IMR-90 (cell line): ENCODE measurements at regions not wholly inside any gene's neighbourhood (a gene's known extent, or its start where the extent isn't known, plus 50 kb on each side); places are given as distances from the start of the nearest gene placed in this dataset.

Experiments used
- ATAC-seq: fragments of 200-7000 bp; cut with Tn5 transposase; 2 replicates; pipeline ENCODE4 v1.9.1; 2020; ENCODE audit warnings: low read depth, mild to moderate bottlenecking, moderate library complexity
- BruUV-seq: library from RNA; stranded (reverse); fragments of 400-500 nt; replicated peaks from 2 replicates; lab custom pipeline; 2021; lab: Mats Ljungman, UMichigan
- CTCF ChIA-PET: fragments of 300-600 bp; formaldehyde crosslinking; extraction: SDS; loops from one replicate; lab custom pipeline; 2021; ENCODE audit warnings: antibody characterized with exemption; lab: Yijun Ruan, JAX
- POLR2A ChIA-PET: fragments of 300-600 bp; sonication (Branson Sonifier 250); formaldehyde crosslinking; loops from one replicate; lab custom pipeline; 2022; ENCODE audit warnings: antibody characterized with exemption; ENCODE audit not compliant: unreplicated experiment; lab: Charles Lee
- DNase-seq: peaks from one replicate; pipeline ENCODE4 v3.0.0; 2013
- H2AFZ ChIP-seq: replicated peaks from 2 replicates; pipeline ENCODE3; 2013; ENCODE audit warnings: low read length, mild to moderate bottlenecking; ENCODE audit not compliant: poor library complexity
- H2AK5ac ChIP-seq: 2 replicates; pipeline ENCODE4 v1.6.1; 2013; ENCODE audit warnings: low read depth, low read length, inconsistent platforms
- H2AK9ac ChIP-seq: replicated peaks from 2 replicates; pipeline ENCODE3; 2013; ENCODE audit warnings: mild to moderate bottlenecking, low read depth, low read length, moderate library complexity; ENCODE audit not compliant: poor library complexity
- H2BK120ac ChIP-seq: 2 replicates; pipeline ENCODE4 v1.6.1; 2013; ENCODE audit warnings: low read depth, low read length, inconsistent platforms
- H2BK15ac ChIP-seq: 3 replicates; pipeline ENCODE4 v1.6.1; 2013; ENCODE audit warnings: low read depth, low read length, inconsistent platforms
- H2BK20ac ChIP-seq: 2 replicates; pipeline ENCODE4 v1.6.1; 2013; ENCODE audit warnings: low read depth, mild to moderate bottlenecking, inconsistent platforms, low read length, moderate library complexity
- H2BK5ac ChIP-seq: 2 replicates; pipeline ENCODE4 v1.6.1; 2013; ENCODE audit warnings: mild to moderate bottlenecking, low read depth, low read length, inconsistent platforms; ENCODE audit not compliant: poor library complexity, severe bottlenecking
- H3K14ac ChIP-seq: replicated peaks from 2 replicates; pipeline ENCODE4 v1.6.1; 2013; ENCODE audit warnings: low read depth, low read length, inconsistent platforms
- H3K18ac ChIP-seq: 2 replicates; pipeline ENCODE4 v1.6.1; 2013; ENCODE audit warnings: low read depth, low read length, control low read depth
- H3K23ac ChIP-seq: 2 replicates; pipeline ENCODE4 v1.6.1; 2013; ENCODE audit warnings: low read depth, low read length, inconsistent platforms
- H3K27ac ChIP-seq: 2 replicates; pipeline ENCODE4 v1.5.1; 2013; ENCODE audit warnings: mild to moderate bottlenecking, control low read depth, low read length; ENCODE audit not compliant: insufficient read depth
- H3K27me3 ChIP-seq: 2 replicates; pipeline ENCODE4 v1.6.1; 2013; ENCODE audit warnings: low read length; ENCODE audit not compliant: control insufficient read depth, insufficient read depth
- H3K36me3 ChIP-seq: 2 replicates; pipeline ENCODE4 v1.6.1; 2013; ENCODE audit warnings: low read length, mixed read lengths; ENCODE audit not compliant: control insufficient read depth, insufficient read depth
- H3K4ac ChIP-seq: 2 replicates; pipeline ENCODE4 v1.6.1; 2013; ENCODE audit warnings: low read depth, low read length, inconsistent platforms
- H3K4me1 ChIP-seq: 2 replicates; pipeline ENCODE4 v1.6.1; 2013; ENCODE audit warnings: low read length, mixed read lengths; ENCODE audit not compliant: control insufficient read depth, insufficient read depth
- H3K4me2 ChIP-seq: 2 replicates; pipeline ENCODE4 v1.6.1; 2013; ENCODE audit warnings: low read depth, mild to moderate bottlenecking, control low read depth, low read length, moderate library complexity
- H3K4me3 ChIP-seq: 2 replicates; pipeline ENCODE4 v1.5.1; 2013; ENCODE audit warnings: low read depth, mild to moderate bottlenecking, control low read depth, low read length, moderate library complexity; ENCODE audit not compliant: insufficient read depth
- H3K56ac ChIP-seq: 2 replicates; pipeline ENCODE4 v1.6.1; 2013; ENCODE audit warnings: low read length, inconsistent platforms; ENCODE audit not compliant: insufficient read depth; ENCODE audit errors: extremely low read depth
- H3K79me1 ChIP-seq, 2 experiments: 2 replicates each; pipeline ENCODE4 v1.6.1; 2013; ENCODE audit warnings: low read length in 2 of 2, inconsistent platforms in 1 of 2, low read depth in 1 of 2
- H3K9ac ChIP-seq: 2 replicates; pipeline ENCODE4 v1.6.1; 2013; ENCODE audit warnings: low read depth, low read length, control low read depth
- H3K9me1 ChIP-seq: 2 replicates; pipeline ENCODE4 v1.6.1; 2013; ENCODE audit warnings: low read length, inconsistent platforms; ENCODE audit not compliant: insufficient read depth
- H3K9me3 ChIP-seq: 2 replicates; pipeline ENCODE4 v1.6.1; 2013; ENCODE audit warnings: low read length; ENCODE audit not compliant: control insufficient read depth, insufficient read depth
- H4K20me1 ChIP-seq: 2 replicates; pipeline ENCODE4 v1.6.1; 2013; ENCODE audit warnings: low read length, inconsistent platforms; ENCODE audit not compliant: insufficient read depth
- H4K5ac ChIP-seq: 2 replicates; pipeline ENCODE4 v1.6.1; 2013; ENCODE audit warnings: mild to moderate bottlenecking, low read depth, low read length, control low read depth
- H4K8ac ChIP-seq, 2 experiments: 2 replicates each; pipeline ENCODE4 v1.6.1; 2013; ENCODE audit warnings: low read depth in 2 of 2, low read length in 2 of 2, control low read depth in 1 of 2, inconsistent platforms in 1 of 2
- H4K91ac ChIP-seq: 2 replicates; pipeline ENCODE4 v1.6.1; 2013; ENCODE audit warnings: low read depth, low read length, inconsistent platforms; ENCODE audit not compliant: insufficient read depth
- CEBPB ChIP-seq: IDR thresholded peaks from 2 replicates; pipeline ENCODE4 v1.6.1; 2012; ENCODE audit warnings: low read depth, low read length, improper control_type of control experiment
- CHD1 ChIP-seq: IDR thresholded peaks from 2 replicates; pipeline ENCODE4 v1.6.1; 2012; ENCODE audit warnings: low read depth, low read length, improper control_type of control experiment
- CTCF ChIP-seq: conservative IDR thresholded peaks from 2 replicates; pipeline ENCODE4 v1.5.1; 2012; ENCODE audit warnings: mild to moderate bottlenecking, low read depth, low read length, improper control_type of control experiment
- MAFK ChIP-seq: IDR thresholded peaks from 2 replicates; pipeline ENCODE4 v1.6.1; 2012; ENCODE audit warnings: low read depth, low read length, improper control_type of control experiment
- MAZ ChIP-seq: IDR thresholded peaks from 2 replicates; pipeline ENCODE4 v1.6.1; 2012; ENCODE audit warnings: low read depth, mild to moderate bottlenecking, low read length, improper control_type of control experiment, moderate library complexity, borderline replicate concordance
- MXI1 ChIP-seq: IDR thresholded peaks from 2 replicates; pipeline ENCODE4 v1.6.1; 2012; ENCODE audit warnings: low read depth, mild to moderate bottlenecking, low read length, moderate library complexity, borderline replicate concordance
- NFE2L2 ChIP-seq: fragments of 150-350 bp; IDR thresholded peaks from 2 replicates; pipeline ENCODE4 v1.6.1; 2016; ENCODE audit warnings: low read depth, mild to moderate bottlenecking, low read length
- POLR2A ChIP-seq: IDR thresholded peaks from 2 replicates; pipeline ENCODE4 v1.6.1; 2012; ENCODE audit warnings: mild to moderate bottlenecking, low read depth, low read length
- RAD21 ChIP-seq: IDR thresholded peaks from 2 replicates; pipeline ENCODE4 v1.6.1; 2012; ENCODE audit warnings: low read length, improper control_type of control experiment
- RFX5 ChIP-seq: IDR thresholded peaks from 2 replicates; pipeline ENCODE4 v1.8.0; 2012; ENCODE audit warnings: low read depth, mild to moderate bottlenecking, low read length, moderate library complexity
- SMC3 ChIP-seq: fragments of 150-350 bp; IDR thresholded peaks from 2 replicates; pipeline ENCODE4 v1.6.1; 2016; ENCODE audit warnings: low read depth, mild to moderate bottlenecking, antibody characterized with exemption, low read length, moderate library complexity
- dilution Hi-C: fragments of 300-500 bp; cut with HindIII; formaldehyde crosslinking; loops from one replicate; pipeline ENCODE4 v1.14.3; 2018; ENCODE audit warnings: low sequenced_read_pairs; ENCODE audit not compliant: unreplicated experiment
- in situ Hi-C: fragments of 300-500 bp; cut with MboI; formaldehyde crosslinking; loops from 3 replicates; pipeline ENCODE4 v1.14.3; 2019; ENCODE audit warnings: low sequenced_read_pairs, inconsistent platforms, mixed read lengths
- intact Hi-C: fragments of 100-400 bp; cut with micrococcal nuclease; formaldehyde crosslinking; loops from 2 replicates; pipeline ENCODE4 v1.10.0; 2022
- TF ChIP-seq, protein P1 (sequence below): fragments of 150-350 bp; IDR thresholded peaks from 2 replicates; pipeline ENCODE4 v1.6.1; 2017; ENCODE audit warnings: mild to moderate bottlenecking, antibody characterized with exemption, low read length, low read depth

DNA sequence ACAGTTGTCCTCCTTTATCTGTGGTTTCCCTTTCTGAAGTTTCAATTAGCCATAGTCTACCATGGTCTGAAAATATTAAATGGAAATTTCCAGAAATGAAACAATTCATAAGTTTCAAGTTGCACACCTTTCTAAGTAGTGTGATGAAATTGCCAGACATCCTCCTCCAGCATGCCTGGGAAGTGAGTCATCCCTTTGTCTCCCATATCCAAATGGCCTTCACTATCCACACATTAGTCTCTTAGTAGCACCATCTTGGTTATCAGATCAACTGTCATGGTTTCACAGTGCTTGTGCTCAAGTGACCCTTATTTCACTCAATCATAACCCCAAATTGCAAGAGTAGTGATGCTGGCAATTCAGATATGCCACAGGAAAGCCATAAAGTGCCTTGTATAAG is 83.4 kb upstream of the PPP1R9A start:
- TF ChIP-seq, protein P1, sequence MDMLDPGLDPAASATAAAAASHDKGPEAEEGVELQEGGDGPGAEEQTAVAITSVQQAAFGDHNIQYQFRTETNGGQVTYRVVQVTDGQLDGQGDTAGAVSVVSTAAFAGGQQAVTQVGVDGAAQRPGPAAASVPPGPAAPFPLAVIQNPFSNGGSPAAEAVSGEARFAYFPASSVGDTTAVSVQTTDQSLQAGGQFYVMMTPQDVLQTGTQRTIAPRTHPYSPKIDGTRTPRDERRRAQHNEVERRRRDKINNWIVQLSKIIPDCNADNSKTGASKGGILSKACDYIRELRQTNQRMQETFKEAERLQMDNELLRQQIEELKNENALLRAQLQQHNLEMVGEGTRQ: no peak
- TF ChIP-seq CTCF (no peak), MXI1 (no peak), RAD21 (no peak), MAFK (no peak), POLR2A (no peak), CEBPB (no peak), NFE2L2 (no peak), SMC3 (no peak), RFX5 (no peak), CHD1 (no peak), MAZ (no peak)
- Histone ChIP-seq H3K14ac (no peak overlapping the region), H3K79me1 (no peaks in the 10 kb centered on the region), H4K91ac (no peak overlapping the region), H3K36me3 (no peaks in the 10 kb centered on the region), H3K56ac (no peak overlapping the region), H2AK9ac (no peak overlapping the region), H3K4me1 (no peaks in the 10 kb centered on the region), H4K20me1 (no peaks in the 10 kb centered on the region), H4K8ac (no peak overlapping the region), H2BK5ac (no peak overlapping the region), H2BK120ac (no peak overlapping the region), H3K4me2 (no peak overlapping the region), H3K9me1 (no peaks in the 10 kb centered on the region), H3K9me3 (no peaks in the 10 kb centered on the region), H3K23ac (no peak overlapping the region), H3K27me3 (no peaks in the 10 kb centered on the region), H2BK15ac (no peak overlapping the region), H3K9ac (no peak overlapping the region), H3K18ac (no peak overlapping the region), H3K4me3 (no peak overlapping the region), H3K4ac (no peak overlapping the region), H2AK5ac (no peak overlapping the region), H2AFZ (no peak overlapping the region), H3K27ac (no peak overlapping the region), H4K5ac (no peak overlapping the region), H2BK20ac (no peak overlapping the region)
- dilution Hi-C loops: no loop called here
- no peak for ATAC-seq
- intact Hi-C loops: no loop called here
- POLR2A ChIA-PET: no interaction called here
- in situ Hi-C loops: no loop called here
- peak; percentile 1 for DNase-seq
- no TSS peak for BruUV-seq
- CTCF ChIA-PET: no interaction called here
